Fibroblast of lung (primary cell): ENCODE measurements at regions not wholly inside any gene's neighbourhood (a gene's known extent, or its start where the extent isn't known, plus 50 kb on each side); places are given as distances from the start of the nearest gene placed in this dataset.
A peak's percentile ranks its signal among the peaks of the same experiment; 100 is the strongest.

ENCODE experiments used
- DNase-seq, 2 donors: peaks; one replicate each; pipeline versions ENCODE4 v3.0.0 to v3.0.0-alpha.2; 2010; ENCODE audit warnings: low read depth in 2 of 2
- H2AFZ ChIP-seq: 2 replicates; pipeline ENCODE4 v1.5.1; 2012; ENCODE audit warnings: low read length, control low read depth, inconsistent platforms
- H3K27ac ChIP-seq: 2 replicates; pipeline ENCODE4 v1.5.1; 2011; ENCODE audit warnings: low read length, control low read depth; ENCODE audit not compliant: insufficient read depth
- H3K27me3 ChIP-seq: 2 replicates; pipeline ENCODE4 v1.5.1; 2011; ENCODE audit warnings: mild to moderate bottlenecking, low read length; ENCODE audit not compliant: control insufficient read depth, insufficient read depth
- H3K36me3 ChIP-seq: 2 replicates; pipeline ENCODE4 v1.5.1; 2011; ENCODE audit warnings: low read length; ENCODE audit not compliant: control insufficient read depth, insufficient read depth
- H3K4me1 ChIP-seq: 2 replicates; pipeline ENCODE4 v1.5.1; 2011; ENCODE audit warnings: low read length; ENCODE audit not compliant: control insufficient read depth, insufficient read depth; ENCODE audit errors: extremely low read depth
- H3K4me2 ChIP-seq: 2 replicates; pipeline ENCODE4 v1.5.1; 2011; ENCODE audit warnings: low read length, control low read depth; ENCODE audit not compliant: insufficient read depth; ENCODE audit errors: extremely low read depth
- H3K4me3 ChIP-seq, 4 experiments: fragments of 200-600 bp in 1 of 4; sonication (generic) in 1 of 4; replicated peaks in 1 of 4; 2 replicates each; pipeline ENCODE4 v1.5.1; 2011 to 2016; ENCODE audit warnings: low read length in 4 of 4, low read depth in 3 of 4, mild to moderate bottlenecking in 3 of 4, control low read depth in 2 of 4, inconsistent platforms in 1 of 4, mixed read lengths in 1 of 4; ENCODE audit not compliant: insufficient read depth in 1 of 4; ENCODE audit errors: control extremely low read depth in 1 of 4
- H3K79me2 ChIP-seq: 2 replicates; pipeline ENCODE4 v1.5.1; 2012; ENCODE audit warnings: mild to moderate bottlenecking, low read length, inconsistent platforms; ENCODE audit not compliant: control insufficient read depth, insufficient read depth
- H3K9ac ChIP-seq: 2 replicates; pipeline ENCODE4 v1.5.1; 2011; ENCODE audit warnings: mild to moderate bottlenecking, low read length, control low read depth; ENCODE audit not compliant: insufficient read depth
- H3K9me3 ChIP-seq: 2 replicates; pipeline ENCODE4 v1.5.1; 2012; ENCODE audit warnings: low read depth, low read length; ENCODE audit not compliant: control insufficient read depth, insufficient read depth
- H4K20me1 ChIP-seq: 2 replicates; pipeline ENCODE4 v1.5.1; 2011; ENCODE audit warnings: low read length; ENCODE audit not compliant: control insufficient read depth, insufficient read depth; ENCODE audit errors: extremely low read depth
- CTCF ChIP-seq, 2 donors: IDR thresholded peaks in 1 of 2; conservative IDR thresholded peaks in 1 of 2; 1 replicate in 1 of 2; 2 replicates in 1 of 2; pipeline ENCODE4 v1.5.1; 2011 to 2012; ENCODE audit warnings: low read length in 2 of 2, control low read depth in 1 of 2, inconsistent platforms in 1 of 2, low read depth in 1 of 2, mild to moderate bottlenecking in 1 of 2
- EZH2 ChIP-seq: IDR thresholded peaks from 2 replicates; pipeline ENCODE4 v1.5.1; 2012; ENCODE audit warnings: low read length, control low read depth, mild to moderate bottlenecking; ENCODE audit errors: missing control alignments

- Histone ChIP-seq H3K36me3 (no peaks in the 10 kb centered on the region), H3K4me1 (no peaks in the 10 kb centered on the region), H3K27me3 (no peaks in the 10 kb centered on the region), H3K79me2 (no peaks in the 10 kb centered on the region), H4K20me1 (no peaks in the 10 kb centered on the region), H3K4me2 (no peak overlapping the region), H3K4me3 (no peak overlapping the region), H3K9me3 (no peaks in the 10 kb centered on the region), H3K9ac (no peak overlapping the region), H2AFZ (no peak overlapping the region), H3K27ac (no peak overlapping the region)
- TF ChIP-seq CTCF (conservative IDR thresholded peaks at IDR 0.05 in 1 of 2, IDR thresholded peaks at IDR 0.05 in 1 of 2; ENCODE audit: low read depth in 1 of 2, low read length in 2 of 2), result no peak
- no peak for TF ChIP-seq EZH2
- peak; percentile 82 for DNase-seq
Measured at GRCh38 chr5:107129051-107129450, 541.7 kb downstream of the EFNA5 start.

- Histone ChIP-seq H3K36me3 (no peaks in the 10 kb centered on the region), H3K4me2 (no peak overlapping the region), H3K9ac (no peak overlapping the region), H3K4me1 (no peaks in the 10 kb centered on the region), H3K79me2 (no peaks in the 10 kb centered on the region), H4K20me1 (no peaks in the 10 kb centered on the region), H3K27me3 (no peaks in the 10 kb centered on the region), H2AFZ (no peak overlapping the region), H3K27ac (no peak overlapping the region), H3K4me3 (no peak overlapping the region), H3K9me3 (no peaks in the 10 kb centered on the region)
- DNase-seq, result peak in 1 of 2 donors; percentile 45
- TF ChIP-seq CTCF (conservative IDR thresholded peaks at IDR 0.05 in 1 of 2, IDR thresholded peaks at IDR 0.05 in 1 of 2; ENCODE audit: low read depth in 1 of 2, low read length in 2 of 2), result no peak
- no peak for TF ChIP-seq EZH2
Measured at GRCh38 chr5:107127878-107128277, 542.9 kb downstream of the EFNA5 start.

- Histone ChIP-seq H2AFZ (no peak overlapping the region), H3K79me2 (no peaks in the 10 kb centered on the region), H4K20me1 (no peaks in the 10 kb centered on the region), H3K9ac (no peak overlapping the region), H3K4me2 (no peak overlapping the region), H3K27me3 (no peaks in the 10 kb centered on the region), H3K36me3 (no peaks in the 10 kb centered on the region), H3K4me1 (no peaks in the 10 kb centered on the region), H3K9me3 (no peaks in the 10 kb centered on the region), H3K27ac (no peak overlapping the region), H3K4me3 (no peak overlapping the region)
- no peak for TF ChIP-seq EZH2
- TF ChIP-seq CTCF (conservative IDR thresholded peaks at IDR 0.05 in 1 of 2, IDR thresholded peaks at IDR 0.05 in 1 of 2; ENCODE audit: low read depth in 1 of 2, low read length in 2 of 2), result no peak
- DNase-seq, result no peak
Measured at GRCh38 chr5:107126341-107126740, 544.4 kb downstream of the EFNA5 start.
